T-helper 1 cell treated with Interleukin-12 subunit alpha and Interleukin-12 subunit beta and Interleukin-4 antibody, amounts not matched to agents 30 ng/mL and 1 ng/mL, for 36 hours (primary cell): ENCODE measurements at regions not wholly inside any gene's neighbourhood (a gene's known extent, or its start where the extent isn't known, plus 50 kb on each side); places are given as distances from the start of the nearest gene placed in this dataset.

Experiments
- intact Hi-C: fragments of 100-400 bp; cut with micrococcal nuclease; formaldehyde crosslinking; loops from one replicate; pipeline ENCODE4 v1.15.1; 2024

- intact Hi-C loops = loop anchor here (5.0 kb wide), 1 partner anchor 275 kb away; no protein-coding TSS in a partner anchor
These were observed 269.8 kb downstream of the CDC5L start for GRCh38 chr6:44657206-44657819.

GRCh38 chr6:44658571-44658970 is 271.1 kb downstream of the CDC5L start:
- intact Hi-C loops = loop anchor here (5.0 kb wide), 1 partner anchor 274 kb away; no protein-coding TSS in a partner anchor

- intact Hi-C loops = loop anchor here (5.0 kb wide), 1 partner anchor 273 kb away; no protein-coding TSS in a partner anchor
These were observed 272.2 kb downstream of the CDC5L start for GRCh38 chr6:44659726-44660125.

GRCh38 chr6:44660561-44661220 is 273.2 kb downstream of the CDC5L start:
- intact Hi-C loops = no loop called here

- intact Hi-C loops = no loop called here
These were observed 273.9 kb downstream of the CDC5L start for GRCh38 chr6:44661221-44662008.

GRCh38 chr6:44662461-44663121 is 275.1 kb downstream of the CDC5L start:
- intact Hi-C loops = no loop called here

GRCh38 chr6:44663860-44664634 is 276.5 kb downstream of the CDC5L start:
- intact Hi-C loops = no loop called here

GRCh38 chr6:44664716-44665115 is 277.2 kb downstream of the CDC5L start:
- intact Hi-C loops = no loop called here

- intact Hi-C loops = no loop called here
These were observed 277.6 kb downstream of the CDC5L start for GRCh38 chr6:44665143-44665542.

GRCh38 chr6:44665683-44666082 is 278.2 kb downstream of the CDC5L start:
- intact Hi-C loops = no loop called here

GRCh38 chr6:44666324-44666723 is 278.8 kb downstream of the CDC5L start:
- intact Hi-C loops = no loop called here

- intact Hi-C loops = no loop called here
These were observed 279.7 kb downstream of the CDC5L start for GRCh38 chr6:44667226-44667625.

GRCh38 chr6:44667668-44668390 is 280.3 kb downstream of the CDC5L start:
- intact Hi-C loops = no loop called here

GRCh38 chr6:44668391-44668930 is 281.0 kb downstream of the CDC5L start:
- intact Hi-C loops = no loop called here

GRCh38 chr6:44668976-44669934 is 281.7 kb downstream of the CDC5L start:
- intact Hi-C loops = no loop called here

GRCh38 chr6:44670146-44670545 is 282.6 kb downstream of the CDC5L start:
- intact Hi-C loops = no loop called here

- intact Hi-C loops = no loop called here
These were observed 283.8 kb downstream of the CDC5L start for GRCh38 chr6:44671333-44671732.

GRCh38 chr6:44672086-44672485 is 284.6 kb downstream of the CDC5L start:
- intact Hi-C loops = no loop called here

GRCh38 chr6:44672841-44673240 is 285.3 kb downstream of the CDC5L start:
- intact Hi-C loops = no loop called here
